HepG2 (cell line): ENCODE measurements at regions not wholly inside any gene's neighbourhood (a gene's known extent, or its start where the extent isn't known, plus 50 kb on each side); places are given as distances from the start of the nearest gene placed in this dataset.

Source experiments
- ATF1 ChIP-seq: IDR thresholded peaks from 2 replicates; pipeline ENCODE4 v1.6.1; 2016; ENCODE audit warnings: mild to moderate bottlenecking, control low read depth
- E2F1 ChIP-seq: sonication (generic); formaldehyde crosslinking; IDR thresholded peaks from 2 replicates; pipeline ENCODE4 v1.5.0; 2020; ENCODE audit warnings: missing genetic modification reagents
- ZNF281 ChIP-seq: sonication (generic); formaldehyde crosslinking; IDR thresholded peaks from 2 replicates; pipeline ENCODE4 v1.4.0; 2020; ENCODE audit warnings: missing genetic modification reagents, borderline replicate concordance

GRCh38 chr1:2867861-2868260, 66.4 kb upstream of the TTC34 start:
- TF ChIP-seq ZNF281 (CRISPR knock-in tag), result no peak
- TF ChIP-seq ATF1 (CRISPR knock-in tag), result no peak
- TF ChIP-seq E2F1 (CRISPR knock-in tag), result no peak
